ENCODE measurements at regions not wholly inside any gene's neighbourhood (a gene's known extent, or its start where the extent isn't known, plus 50 kb on each side); places are given as distances from the start of the nearest gene placed in this dataset.

DNA sequence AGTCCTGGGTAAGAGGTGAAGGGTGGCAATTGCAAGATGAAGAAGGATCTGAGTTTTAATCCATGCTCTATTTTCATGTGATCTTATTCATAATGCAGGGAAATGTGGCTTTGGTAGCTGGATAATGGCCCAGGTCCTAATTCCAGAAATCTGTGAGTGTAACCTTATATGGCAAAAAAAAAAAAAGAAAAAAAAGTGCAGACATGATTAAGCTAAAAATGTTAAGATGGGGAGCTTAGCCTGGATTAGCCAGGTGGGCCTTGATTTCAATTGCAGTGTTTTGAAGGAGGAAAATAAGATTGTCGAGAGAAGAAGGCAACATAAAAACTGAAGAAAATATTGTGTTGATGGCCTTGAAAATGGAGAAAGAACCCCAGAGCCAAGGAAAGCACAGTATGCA is 867.7 kb upstream of the HS3ST1 start:
- no peak for TF ChIP-seq EZH2 (IDR thresholded peaks at IDR 0.05; ENCODE audit: low read length)
- TF ChIP-seq, protein P1, sequence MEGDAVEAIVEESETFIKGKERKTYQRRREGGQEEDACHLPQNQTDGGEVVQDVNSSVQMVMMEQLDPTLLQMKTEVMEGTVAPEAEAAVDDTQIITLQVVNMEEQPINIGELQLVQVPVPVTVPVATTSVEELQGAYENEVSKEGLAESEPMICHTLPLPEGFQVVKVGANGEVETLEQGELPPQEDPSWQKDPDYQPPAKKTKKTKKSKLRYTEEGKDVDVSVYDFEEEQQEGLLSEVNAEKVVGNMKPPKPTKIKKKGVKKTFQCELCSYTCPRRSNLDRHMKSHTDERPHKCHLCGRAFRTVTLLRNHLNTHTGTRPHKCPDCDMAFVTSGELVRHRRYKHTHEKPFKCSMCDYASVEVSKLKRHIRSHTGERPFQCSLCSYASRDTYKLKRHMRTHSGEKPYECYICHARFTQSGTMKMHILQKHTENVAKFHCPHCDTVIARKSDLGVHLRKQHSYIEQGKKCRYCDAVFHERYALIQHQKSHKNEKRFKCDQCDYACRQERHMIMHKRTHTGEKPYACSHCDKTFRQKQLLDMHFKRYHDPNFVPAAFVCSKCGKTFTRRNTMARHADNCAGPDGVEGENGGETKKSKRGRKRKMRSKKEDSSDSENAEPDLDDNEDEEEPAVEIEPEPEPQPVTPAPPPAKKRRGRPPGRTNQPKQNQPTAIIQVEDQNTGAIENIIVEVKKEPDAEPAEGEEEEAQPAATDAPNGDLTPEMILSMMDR (optimal IDR thresholded peaks at IDR 0.05 in 1 of 3, IDR thresholded peaks at IDR 0.05 in 1 of 3, conservative IDR thresholded peaks at IDR 0.05 in 1 of 3; ENCODE audit: extremely low read depth in 1 of 3, insufficient read depth in 2 of 3, low read length in 3 of 3) = no peak

Data from keratinocyte (primary cell).